ENCODE measurements at regions not wholly inside any gene's neighbourhood (a gene's known extent, or its start where the extent isn't known, plus 50 kb on each side); places are given as distances from the start of the nearest gene placed in this dataset.

DNA sequence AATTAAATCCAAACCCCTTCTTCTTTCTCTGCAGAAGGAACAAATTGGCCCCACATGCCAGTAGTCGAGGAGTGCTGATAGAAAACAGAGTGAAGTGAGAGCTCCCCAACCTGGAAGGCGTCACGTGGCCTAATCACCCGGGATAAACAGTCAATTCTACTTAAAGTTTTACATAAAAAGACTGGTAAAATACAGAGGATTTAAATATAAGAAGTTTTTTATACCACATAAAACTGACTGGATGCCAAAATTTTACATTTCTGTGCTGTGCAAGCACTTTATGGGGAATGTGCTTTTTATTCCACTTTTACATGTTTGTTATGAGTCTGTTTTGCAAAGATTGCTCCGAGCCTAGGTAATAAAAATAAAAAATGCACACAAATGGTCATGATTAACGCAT is 1586.8 kb upstream of the ACVR2A start:
- no peak overlapping the region for H3K4me3 ChIP-seq (replicated peaks; ENCODE audit: low read depth, low read length)
- DNase-seq (ENCODE audit: extremely low read depth, low read depth), result no peak
- TF ChIP-seq, protein P1, sequence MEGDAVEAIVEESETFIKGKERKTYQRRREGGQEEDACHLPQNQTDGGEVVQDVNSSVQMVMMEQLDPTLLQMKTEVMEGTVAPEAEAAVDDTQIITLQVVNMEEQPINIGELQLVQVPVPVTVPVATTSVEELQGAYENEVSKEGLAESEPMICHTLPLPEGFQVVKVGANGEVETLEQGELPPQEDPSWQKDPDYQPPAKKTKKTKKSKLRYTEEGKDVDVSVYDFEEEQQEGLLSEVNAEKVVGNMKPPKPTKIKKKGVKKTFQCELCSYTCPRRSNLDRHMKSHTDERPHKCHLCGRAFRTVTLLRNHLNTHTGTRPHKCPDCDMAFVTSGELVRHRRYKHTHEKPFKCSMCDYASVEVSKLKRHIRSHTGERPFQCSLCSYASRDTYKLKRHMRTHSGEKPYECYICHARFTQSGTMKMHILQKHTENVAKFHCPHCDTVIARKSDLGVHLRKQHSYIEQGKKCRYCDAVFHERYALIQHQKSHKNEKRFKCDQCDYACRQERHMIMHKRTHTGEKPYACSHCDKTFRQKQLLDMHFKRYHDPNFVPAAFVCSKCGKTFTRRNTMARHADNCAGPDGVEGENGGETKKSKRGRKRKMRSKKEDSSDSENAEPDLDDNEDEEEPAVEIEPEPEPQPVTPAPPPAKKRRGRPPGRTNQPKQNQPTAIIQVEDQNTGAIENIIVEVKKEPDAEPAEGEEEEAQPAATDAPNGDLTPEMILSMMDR (IDR thresholded peaks at IDR 0.05; ENCODE audit: low read depth, low read length, missing control alignments), result no peak

DNA sequence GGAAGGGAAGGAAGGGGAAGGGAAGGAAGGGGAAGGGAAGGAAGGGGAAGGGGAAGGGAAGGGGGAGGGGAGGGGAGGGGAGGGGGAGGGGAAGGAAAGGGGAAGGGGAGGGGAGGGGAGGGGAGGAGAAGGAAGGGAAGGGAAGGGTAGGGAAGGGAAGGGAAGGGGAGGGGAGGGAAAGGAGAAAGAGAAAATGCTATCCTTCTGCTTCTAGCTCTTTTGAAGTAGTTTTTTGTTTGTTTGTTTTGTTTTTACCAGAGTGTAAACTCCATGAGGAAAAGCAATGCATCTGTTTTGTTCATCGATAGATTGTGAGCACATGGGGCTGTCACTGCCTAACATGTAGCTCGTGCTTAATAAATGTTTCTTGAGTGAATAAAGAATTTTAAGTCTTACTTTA is 1592.7 kb upstream of the ACVR2A start:
- no peak overlapping the region for H3K4me3 ChIP-seq (replicated peaks; ENCODE audit: low read depth, low read length)
- TF ChIP-seq, protein P1 (IDR thresholded peaks at IDR 0.05; ENCODE audit: low read depth, low read length, missing control alignments), result no peak
- no peak for DNase-seq (ENCODE audit: extremely low read depth, low read depth)

GRCh38 chr2:146251328-146251727 is 1593.5 kb upstream of the ACVR2A start:
- TF ChIP-seq, protein P1 (IDR thresholded peaks at IDR 0.05; ENCODE audit: low read depth, low read length, missing control alignments), result no peak
- no peak for DNase-seq (ENCODE audit: extremely low read depth, low read depth)
- H3K4me3 ChIP-seq (replicated peaks; ENCODE audit: low read depth, low read length), result no peak overlapping the region

- DNase-seq (ENCODE audit: extremely low read depth, low read depth), result no peak
- TF ChIP-seq, protein P1 (IDR thresholded peaks at IDR 0.05; ENCODE audit: low read depth, low read length, missing control alignments), result no peak
- no peak overlapping the region for H3K4me3 ChIP-seq (replicated peaks; ENCODE audit: low read depth, low read length)
These were observed 1597.9 kb upstream of the ACVR2A start for GRCh38 chr2:146246736-146247523.

DNA sequence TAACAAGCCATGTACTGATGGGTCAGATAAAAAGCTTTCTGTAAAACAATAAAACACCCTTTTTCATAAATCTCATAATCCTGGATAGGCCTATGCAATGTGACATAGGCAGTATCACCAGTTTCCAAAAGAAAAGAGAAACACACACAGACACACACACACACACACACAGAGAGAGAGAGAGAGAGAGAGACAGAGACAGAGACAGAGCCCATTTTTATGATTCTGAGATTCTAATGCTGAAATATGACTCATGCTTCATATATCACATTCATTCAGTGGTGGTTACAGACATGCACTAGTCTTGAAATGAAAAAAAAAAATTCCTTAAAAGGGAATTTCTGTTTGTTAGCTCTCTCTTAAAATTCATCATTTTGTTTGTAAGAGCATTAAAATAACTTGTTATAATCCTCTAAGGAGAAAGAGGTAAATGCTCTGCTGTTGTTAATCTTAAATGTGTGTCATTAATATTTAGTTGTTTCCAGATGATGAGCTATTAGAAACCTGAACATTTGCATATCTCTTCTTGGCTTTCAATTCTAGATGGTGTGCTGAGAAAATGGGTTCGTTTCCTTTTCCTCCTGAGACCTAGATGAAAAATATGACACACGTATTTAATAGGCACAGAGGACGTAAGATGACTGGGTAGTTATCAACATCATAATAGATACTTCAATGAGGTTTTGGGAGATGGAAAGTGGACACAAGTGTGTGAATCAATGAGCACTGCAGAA is 1598.7 kb upstream of the ACVR2A start:
- no peak for DNase-seq (ENCODE audit: extremely low read depth, low read depth)

DNA sequence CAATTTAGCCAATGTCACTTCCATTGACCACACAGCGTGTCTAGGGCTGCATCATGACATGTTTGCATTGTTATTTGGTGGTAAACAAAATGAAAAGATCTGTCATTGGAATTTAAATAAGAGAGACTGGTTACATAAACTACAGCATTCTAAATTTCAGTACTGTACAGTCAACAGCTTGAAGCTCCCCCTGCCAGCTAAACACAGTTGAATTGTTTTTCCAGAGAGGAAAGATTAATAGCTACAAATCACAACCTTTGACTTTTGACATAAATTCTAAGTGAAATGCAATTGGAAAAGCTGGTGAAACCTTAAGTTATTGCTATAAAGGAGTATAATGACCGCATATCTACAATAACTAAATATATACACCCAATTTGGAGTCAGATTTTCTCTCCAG is 1600.0 kb upstream of the ACVR2A start:
- DNase-seq (ENCODE audit: extremely low read depth, low read depth), result no peak
- TF ChIP-seq, protein P1 (IDR thresholded peaks at IDR 0.05; ENCODE audit: low read depth, low read length, missing control alignments), result no peak
- H3K4me3 ChIP-seq (replicated peaks; ENCODE audit: low read depth, low read length), result no peak overlapping the region

More for the DNA sequence above, 1598.7 kb upstream of the ACVR2A start:
- no peak overlapping the region for H3K4me3 ChIP-seq (replicated peaks; ENCODE audit: low read depth, low read length)
- TF ChIP-seq, protein P1 (IDR thresholded peaks at IDR 0.05; ENCODE audit: low read depth, low read length, missing control alignments), result no peak

Measured in HFF-Myc (cell line).